NCI-H82 treated with DMSO at 0.1 percent for 48 hours (cell line): ENCODE measurements at regions not wholly inside any gene's neighbourhood (a gene's known extent, or its start where the extent isn't known, plus 50 kb on each side); places are given as distances from the start of the nearest gene placed in this dataset.
A peak's percentile ranks its signal among the peaks of the same experiment; 100 is the strongest.

ENCODE experiments used
- DNase-seq: peaks from one replicate; lab custom pipeline; 2025; ENCODE audit not compliant: unreplicated experiment; lab: John Stamatoyannopoulos, UW

DNA sequence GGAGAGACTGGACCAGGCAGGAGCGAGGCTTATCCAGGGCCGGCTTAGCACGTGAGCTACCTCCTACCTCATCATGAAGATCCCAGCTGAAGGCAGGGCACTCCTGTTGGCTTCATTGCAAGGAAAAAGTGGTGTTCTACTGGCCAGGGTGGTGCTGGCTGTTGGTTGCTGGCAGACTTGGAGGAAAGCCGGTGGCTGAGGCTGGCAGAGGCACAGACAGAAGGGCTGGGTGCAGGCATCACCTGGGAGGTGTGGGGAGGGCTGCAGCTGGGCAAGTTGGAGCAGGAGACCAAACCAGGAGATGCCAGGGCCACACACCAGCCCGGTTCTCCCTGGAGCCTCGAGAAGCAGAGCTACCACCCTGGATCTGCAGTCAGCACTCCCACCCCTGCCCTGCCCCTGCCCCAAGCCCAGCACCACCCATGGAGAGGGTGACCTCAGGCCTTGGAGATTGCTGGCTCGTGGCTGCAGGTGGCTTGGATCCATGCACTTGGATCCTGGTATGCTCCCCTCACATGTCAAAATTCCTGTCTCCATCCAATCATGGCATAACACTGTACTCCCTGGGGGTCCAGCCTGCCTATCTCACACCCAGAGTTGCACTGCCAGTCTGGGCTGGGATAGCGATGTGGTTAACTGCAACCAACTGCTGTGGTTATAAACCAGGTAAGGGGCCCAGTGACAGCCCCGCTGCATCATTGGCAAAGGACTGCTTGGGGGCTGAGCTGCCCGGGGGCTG is 49.7 kb downstream of the GLI2 start:
- no peak for DNase-seq

DNA sequence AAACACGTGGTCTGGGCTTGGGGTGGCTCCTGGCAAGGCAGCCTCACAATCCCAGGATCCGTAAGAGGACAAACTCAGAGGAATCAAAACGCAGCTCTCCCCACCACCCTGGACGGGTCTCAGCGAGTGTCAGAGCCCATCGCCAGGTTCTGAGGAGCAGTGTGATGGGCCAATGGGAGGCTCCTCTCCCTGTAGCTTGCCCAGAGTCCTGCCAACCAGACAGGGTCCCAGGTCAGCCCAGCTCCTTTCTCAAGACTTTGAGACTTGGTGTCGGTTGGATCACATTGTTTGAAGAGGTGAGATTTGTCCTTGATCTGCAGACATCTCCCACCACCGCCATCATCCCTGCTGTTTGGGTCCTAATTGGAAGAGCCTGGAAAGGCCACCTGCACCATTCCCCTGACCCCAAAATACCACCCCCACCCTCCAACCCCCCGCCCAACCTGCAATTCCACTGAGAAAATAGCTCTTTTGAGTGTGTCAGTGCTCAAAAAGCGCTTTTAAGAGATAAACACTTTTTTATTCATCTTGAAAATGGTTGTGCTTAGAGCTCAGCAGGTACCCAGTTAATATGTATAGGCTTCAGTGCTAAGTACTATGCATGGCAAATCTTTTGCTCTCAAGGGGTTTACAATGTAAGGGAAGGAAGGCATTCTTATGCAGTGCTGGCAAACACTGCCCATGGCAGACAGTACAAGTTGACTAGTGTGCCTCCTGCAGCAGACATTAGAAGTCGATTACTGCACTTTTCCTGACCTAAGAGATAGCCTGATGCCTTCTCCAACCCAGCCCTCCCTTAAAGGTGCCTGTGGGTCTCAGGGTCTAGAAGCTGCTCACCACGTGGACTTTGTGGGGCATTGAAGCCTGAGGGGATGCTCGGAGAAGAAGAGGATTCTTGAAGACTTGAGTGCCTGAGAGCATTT is 50.6 kb downstream of the GLI2 start:
- DNase-seq, result no peak

DNA sequence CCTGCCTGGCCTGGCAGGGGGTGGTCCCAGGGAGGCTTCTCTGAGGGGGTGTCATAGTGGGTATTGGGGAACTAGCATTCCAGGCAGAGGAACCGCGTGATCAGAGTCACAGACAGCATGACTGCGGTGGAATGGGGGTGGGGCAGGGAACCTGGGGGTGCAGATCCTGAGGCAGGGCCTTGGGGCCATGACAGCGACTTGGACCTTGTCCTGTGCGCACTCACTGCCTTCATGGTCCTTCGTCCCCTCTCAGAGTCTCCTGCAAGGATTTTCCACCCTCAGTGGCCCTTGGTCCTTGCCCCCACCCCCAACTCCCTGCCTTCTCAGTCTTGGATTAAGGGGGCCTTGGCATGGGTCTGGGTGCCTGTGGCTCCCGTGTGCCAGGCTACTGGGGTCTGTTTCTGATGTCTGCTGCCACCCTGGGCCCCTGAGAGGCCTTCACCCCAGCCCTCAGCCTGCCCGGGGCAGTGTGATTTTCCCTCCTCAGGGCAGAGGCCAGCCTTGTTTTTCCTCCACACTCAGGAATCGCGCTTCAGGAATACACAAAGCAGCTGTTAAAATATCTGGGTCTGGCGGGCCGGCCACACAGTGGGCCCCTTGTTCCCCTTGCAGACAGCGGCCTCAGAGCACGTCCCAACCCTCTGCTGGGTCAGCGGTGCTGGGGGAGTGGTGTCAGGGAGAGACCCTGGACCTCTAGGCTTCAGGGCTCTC is 51.6 kb downstream of the GLI2 start:
- no peak for DNase-seq

DNA sequence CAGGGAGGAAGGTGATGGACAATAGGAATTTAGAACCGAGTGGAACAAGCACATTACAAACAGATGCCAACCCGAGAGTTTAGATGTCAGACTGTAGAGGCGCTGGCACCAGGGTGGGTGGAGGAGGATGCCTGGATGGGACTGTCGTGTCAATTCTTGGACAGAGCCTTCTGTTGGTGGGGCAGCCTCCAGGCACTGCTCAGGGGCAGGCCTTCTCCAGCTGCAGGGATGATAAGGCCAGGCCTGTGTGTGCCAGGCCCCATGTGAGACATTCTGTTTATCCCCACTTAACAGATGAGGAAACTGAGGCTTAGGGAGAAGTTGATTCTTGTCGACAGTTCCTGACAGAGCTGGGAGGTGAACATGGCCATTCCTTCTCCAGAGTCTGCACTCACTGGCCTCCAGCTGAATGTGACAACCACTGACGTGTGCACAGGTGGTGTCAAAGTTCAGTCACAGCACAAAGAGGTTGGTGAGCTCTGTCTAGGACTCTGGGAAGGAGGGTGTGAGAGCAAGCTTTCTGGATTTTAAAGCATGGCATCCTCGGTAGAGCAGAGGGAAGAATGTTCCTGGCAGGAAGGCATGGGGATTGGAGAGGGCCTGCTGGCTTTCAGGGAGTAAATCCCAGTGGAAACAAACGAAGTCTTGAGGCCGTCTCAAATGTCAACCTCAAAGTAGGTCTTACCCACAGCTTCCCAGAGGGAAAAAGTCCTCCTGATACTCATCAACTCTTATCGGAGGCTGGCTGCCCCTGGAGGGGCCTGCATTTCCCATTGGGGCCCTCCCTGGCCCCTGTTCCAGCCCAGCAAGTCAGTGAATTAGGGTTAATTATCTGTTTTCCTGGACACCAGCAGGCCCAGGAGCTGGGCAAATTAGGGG is 52.4 kb downstream of the GLI2 start:
- no peak for DNase-seq

DNA sequence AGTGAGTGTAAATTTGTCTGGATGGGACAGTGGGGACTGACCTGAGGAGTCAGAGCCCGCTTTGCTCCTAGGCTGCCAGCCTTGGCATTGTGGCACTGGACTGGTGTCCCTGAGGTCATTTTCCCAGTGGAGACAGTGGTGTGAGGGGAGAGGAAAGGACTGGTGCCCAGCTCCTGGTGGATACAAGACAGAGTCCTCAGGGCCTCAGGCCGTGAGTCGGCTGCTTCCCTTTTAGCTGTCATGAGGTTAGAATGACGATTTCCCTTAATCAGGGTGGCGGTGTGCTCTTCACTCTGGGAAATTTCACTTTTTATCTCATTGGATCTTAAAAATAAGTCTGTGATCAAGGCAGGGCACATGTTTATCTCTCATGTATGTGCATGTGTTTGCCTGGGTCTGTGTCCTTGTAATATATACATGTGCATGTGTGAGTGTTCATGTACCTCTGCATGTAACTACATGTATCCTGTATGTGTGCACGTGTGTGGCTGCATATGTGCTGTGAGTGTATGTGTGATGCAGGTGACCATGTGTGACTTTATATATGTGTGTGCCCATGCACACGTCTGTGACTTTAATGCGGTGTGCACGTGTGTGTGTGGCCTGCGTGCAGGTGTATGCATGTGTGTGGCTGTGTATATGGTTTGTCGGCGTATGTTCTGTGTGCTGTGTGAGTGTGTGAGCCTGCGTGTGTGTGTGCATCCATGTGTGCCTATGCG is 55.7 kb downstream of the GLI2 start:
- DNase-seq, result no peak

DNA sequence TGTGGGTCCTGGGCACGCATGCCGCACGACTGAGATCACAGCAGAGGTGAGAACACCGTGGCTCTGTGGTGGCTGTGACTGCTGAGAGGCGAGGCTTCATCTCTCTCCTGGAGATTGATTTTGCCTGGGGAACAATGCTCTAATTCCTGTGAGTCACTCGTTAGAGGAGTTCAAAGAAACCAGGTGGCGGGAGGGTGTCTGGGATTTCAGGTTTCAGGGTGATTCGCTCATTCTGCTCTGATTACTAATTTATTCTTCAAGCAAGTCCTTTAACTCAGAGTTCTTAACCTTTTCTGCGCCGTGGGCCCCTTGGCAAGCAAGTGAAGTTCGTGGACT is 56.3 kb downstream of the GLI2 start:
- no peak for DNase-seq

DNA sequence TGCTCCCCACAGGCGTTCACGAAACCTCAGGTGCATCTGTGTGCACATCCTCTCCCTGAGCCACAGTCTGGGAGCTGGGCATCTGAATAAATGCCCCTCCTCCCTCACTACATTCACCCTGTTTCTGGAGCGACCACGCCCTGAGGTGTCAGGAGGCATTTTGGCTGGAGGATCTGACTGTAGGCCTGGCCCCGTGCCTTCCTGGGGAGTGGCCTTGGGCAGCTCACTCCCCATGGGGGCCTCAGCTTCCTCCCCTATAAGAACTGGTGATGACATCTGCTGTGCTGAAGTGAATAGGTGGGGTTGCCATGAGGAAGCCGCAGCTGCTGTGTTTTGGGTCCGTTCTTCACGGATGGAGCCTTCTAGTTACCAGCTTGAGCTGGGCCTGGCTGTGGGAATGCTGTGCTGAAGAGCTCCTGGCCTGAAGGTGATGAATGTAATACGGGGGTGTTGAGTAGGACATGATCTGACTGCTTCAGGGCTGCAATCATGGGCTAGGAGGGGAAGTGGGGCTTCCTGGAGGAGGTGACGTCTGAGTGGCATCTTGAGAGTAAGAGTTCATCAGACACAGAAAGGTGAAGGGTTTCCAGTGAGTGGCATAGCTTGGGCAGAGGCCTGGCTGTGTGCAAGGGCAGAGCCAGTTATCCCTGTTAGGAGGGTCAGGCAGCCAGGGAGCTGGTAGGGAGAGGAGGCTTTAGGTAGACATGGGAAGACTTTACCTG is 58.2 kb downstream of the GLI2 start:
- no peak for DNase-seq

DNA sequence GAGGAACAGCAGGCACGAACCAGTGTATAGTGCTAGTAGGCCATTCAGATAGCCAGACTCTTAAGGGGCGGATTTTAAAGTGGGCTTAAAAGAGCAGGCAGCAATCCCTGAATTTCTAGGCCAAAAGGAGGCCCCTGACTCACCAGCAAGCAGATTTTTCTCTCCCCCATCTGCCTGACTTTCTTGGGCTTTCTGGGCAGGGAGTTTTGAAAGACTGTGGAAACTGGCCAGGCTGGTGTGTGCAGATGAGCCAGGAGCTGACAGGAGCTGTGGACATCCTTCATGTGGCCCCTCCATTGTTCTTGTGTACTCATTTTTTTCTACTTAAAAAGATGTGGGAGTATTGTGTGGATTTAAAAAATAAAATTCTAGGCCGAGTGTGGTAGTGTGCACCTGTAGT is 59.0 kb downstream of the GLI2 start:
- DNase-seq, result no peak

DNA sequence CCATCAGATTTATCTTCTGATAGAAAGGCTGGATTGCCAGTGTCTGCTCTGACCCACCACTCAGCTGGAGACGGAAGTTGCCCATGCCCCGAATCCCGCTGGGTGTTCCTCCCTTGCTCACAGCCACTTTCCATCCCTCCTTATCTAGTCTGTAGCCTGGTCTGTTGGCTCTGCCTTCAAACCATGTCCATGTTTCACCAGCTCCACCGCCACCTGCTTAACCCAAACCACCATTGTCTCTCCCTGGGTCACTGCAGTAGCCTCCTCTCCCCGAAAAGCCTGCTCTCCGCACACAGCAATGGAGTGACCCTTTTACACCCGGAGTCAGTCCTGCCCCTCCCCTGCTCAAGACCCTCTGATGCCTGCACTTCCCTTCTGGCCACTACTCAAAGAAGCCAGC is 60.4 kb downstream of the GLI2 start:
- DNase-seq, result no peak

DNA sequence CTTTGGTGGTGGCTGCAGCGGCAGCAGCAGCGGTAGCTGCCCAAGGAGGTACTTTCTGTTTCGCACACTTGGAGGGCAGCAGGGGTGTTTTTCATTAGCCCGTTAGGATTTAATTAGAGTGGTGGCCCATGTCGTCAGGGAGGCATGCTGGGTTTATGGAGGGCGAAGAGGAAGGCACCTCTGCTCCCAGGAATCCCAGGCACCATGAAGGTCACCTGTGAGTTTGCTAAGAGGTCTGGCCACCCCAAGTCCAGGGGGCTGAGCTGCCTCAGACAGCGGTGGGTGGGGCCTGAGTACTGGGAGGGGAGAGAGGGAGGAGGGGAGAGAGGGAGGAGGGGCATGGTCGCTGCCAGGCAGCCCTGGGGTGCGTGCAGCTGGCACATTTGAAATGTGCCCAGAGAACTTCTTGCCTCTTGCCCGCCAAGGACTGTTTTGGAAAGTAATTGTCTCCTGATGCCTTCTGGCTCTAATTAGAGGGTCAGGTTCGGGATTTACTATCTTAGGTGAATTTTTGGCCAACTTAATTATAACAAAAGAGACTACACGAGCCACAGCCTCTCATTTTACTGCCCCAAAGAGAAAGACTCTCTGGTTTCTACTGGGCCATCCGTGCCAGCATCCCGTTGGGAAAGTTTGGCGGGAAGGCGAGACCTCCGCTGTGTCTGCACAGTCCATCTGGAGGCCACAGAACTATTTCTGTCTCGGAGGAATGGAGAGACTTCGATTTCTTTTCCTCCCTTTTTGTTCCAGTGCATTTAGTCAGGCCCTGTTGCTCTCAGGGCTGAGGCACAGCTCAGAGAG is 62.0 kb downstream of the GLI2 start:
- no peak for DNase-seq

DNA sequence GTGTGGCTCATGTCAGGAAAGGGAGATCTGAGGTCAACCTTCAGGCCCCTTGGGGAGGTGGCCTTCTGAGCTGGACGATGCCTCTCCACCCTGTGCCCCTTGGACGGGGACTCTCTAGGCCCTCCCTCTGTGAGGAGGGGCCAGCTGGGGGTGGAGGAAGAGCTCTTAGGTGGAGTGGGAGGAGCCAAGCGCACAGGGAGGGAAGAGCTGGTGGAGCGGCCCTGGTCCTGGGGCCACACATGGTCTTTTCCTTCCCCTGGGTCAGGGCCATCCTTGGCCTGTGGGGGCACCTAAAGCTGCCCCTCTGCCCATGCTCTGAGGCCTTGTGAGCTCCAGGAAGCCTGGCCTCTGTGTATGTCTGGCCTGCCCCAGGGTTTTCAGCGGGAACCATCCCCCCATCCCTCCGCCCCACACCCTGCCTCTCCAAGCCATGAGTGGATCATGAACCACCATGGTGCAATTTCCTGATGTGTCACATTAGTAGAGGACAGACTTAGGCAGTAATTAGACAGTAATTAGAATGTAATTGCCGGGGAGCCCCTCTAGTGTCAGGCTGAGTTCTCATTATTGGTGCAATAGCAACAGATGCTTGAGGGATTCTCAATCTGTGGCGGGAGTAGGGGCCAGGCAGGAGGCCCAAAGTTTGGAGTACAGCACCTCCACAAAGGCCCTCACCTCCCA is 63.0 kb downstream of the GLI2 start:
- DNase-seq, result peak; percentile 13

DNA sequence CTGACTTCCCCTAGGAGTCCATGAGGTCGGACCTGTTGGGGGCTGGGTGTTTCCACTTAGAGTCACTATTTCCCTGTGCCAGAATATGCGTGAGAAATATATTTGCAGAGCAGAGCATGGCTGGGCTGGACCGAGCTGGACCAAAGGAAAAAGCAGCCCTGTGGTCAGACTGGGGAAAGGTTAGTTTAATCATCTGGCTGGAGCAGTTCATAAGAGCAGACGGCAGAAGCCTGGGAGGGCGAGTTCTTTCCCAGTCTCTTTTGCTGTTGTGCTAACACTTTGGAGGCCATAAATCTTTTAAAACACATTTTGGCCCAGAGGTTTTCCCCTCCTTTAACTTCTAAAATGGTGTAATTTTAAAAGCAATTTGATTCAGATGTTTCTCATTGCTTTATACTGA is 66.5 kb downstream of the GLI2 start:
- no peak for DNase-seq

DNA sequence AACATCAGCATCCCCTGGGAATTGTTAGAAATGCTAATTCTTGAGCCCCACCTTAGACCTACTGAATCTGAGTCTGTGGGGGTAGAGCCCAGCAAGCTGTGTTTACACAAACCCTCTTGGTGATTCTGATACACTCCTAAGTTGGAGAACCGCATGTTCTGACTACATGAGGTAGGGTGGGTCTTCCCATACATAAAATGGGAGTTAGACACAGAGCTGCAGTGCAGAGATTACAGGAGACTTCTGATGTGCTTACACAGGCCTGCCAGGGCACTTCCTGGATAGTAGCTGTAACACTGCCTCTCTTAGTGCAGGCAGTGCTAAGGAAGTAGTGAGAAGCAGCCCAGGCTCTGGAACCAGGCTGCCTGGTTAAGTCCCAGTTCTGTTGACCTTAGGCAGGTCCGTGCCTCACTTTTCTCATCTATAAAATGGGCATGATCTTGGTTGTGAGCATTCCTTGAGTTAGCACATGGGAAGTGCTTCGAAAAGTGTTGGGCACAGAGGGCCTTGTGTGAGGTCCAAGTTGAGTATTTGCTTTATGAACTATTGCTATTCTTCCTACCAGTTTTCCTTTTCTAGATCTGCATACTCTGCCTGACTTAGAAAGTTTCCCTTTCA is 67.3 kb downstream of the GLI2 start:
- no peak for DNase-seq

DNA sequence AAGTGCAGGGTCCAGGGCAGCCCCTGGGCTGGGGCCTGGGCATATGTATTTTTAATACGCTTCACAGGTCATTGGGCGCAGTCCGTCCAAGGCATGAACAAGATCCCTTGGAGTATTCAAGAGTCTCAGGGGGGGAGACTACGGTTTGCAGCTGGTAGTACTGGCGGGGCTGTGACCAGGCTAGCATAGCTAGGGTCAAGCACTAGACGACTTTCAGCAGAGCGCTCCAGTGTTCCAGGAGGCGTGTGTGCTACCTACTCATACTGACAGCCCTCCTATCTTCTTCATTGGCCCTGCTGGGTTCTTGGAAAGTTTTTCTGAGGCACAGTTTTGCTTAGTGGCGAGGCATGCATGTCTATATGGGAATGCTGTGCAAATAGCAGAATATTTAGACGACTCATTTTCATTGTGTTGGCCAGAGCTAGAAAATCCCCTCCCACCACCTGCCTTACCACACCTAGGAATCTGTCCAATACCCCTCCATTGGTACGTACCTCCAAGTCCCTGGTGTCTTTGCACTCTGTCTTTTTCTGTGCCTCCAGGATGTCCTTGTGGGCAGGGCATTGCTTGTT is 68.2 kb downstream of the GLI2 start:
- DNase-seq, result no peak

DNA sequence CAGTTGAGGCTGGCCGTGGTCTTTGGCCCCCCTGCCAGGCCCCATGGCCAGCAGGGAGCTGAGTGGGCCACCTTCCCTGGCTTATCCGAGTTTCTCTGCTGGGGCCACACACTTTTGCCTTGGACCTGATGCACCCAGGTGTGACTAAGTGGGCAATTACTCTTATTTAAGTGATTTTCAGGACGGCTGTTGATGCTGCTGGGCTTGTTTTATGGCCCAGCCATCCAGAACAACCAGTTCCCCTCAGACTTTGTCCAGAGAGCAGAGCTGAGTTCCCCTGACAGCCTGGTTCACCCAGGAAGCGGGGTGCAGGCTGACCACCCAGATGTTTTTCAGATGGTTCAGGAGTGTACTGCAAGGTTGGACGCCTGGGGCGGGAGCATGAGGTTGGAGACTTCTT is 68.8 kb downstream of the GLI2 start:
- no peak for DNase-seq

DNA sequence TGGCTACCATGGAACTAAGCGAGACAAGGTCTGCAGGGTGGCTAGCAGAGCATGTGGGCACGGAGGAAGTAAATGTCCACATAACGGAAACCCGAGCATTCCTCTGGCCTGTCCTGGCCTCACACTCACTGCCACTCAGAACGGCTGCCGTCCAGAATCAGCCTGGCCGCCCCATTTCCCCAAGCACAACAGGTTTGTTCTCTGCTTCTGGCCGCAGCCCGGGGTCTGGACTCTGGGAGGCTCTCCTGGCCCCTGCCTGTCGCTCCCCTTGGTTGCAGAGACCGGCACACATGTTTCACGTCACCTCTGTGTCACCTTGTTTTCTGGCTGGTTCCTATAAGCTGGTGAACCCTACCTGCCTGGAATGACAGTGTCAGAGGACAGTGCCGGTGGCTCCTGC is 69.3 kb downstream of the GLI2 start:
- no peak for DNase-seq

DNA sequence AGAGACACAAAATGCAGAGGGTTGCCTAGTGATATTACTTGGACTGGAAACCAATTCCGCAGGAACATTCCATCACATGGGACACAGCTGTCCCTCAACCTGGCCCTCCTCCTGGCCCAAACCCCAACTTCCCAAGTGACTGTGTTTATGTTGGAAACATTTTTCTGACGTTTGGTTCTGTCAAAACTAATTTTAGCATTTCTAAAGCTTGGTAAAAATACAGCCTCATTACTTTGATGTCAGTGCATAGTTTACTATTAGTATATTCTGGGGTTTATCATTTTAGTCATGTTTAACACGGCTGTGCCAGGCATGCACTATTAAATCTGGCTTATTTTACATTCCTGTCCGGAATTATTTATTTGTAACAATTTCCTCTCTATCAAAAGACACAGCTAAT is 69.9 kb downstream of the GLI2 start:
- DNase-seq, result no peak

DNA sequence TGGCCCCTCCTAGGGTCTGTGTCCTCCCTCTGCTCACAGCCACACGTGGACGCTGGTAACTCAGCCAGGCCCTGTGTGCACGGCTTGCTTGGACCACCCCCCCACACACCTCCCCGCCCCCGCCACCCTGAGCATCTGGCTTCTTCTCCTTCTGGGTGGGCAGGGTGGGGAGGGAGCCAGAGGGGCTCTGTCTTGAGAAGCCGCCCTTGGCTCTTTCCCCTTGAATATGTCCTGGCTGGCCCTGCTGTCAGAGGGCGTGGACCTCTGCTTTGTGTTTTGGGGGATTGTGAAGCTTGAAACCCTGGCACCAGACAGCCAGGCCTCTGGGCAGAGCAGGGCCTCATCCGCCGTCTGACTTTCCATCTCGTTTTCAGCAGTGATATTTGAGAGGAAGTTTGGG is 72.1 kb downstream of the GLI2 start:
- no peak for DNase-seq
